ENCODE measurements at regions not wholly inside any gene's neighbourhood (a gene's known extent, or its start where the extent isn't known, plus 50 kb on each side); places are given as distances from the start of the nearest gene placed in this dataset.

DNA sequence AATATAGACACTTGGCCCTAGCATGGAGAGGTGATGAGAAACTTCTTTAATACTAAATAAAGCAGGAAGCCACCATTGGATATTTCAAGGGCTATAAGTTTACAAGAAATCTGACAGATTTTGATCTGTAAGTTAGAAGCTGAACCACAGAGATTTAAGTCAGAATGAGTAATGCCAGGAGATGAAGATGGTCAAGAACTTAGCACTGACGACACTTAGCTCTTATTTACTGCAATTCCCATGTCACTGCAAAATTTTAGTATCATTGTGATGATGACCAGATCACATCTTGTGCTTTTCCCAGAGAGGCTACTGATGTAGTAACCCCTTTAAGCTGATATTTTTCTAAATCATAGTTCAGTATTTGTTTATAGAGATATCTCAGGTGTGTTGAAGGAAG, 59.4 kb upstream of the CD96 start:
- TF ChIP-seq ARNTL (CRISPR knock-in tag; IDR thresholded peaks at IDR 0.05; ENCODE audit: borderline replicate concordance, low read depth) (no peak), RARB (CRISPR knock-in tag; IDR thresholded peaks at IDR 0.05) (no peak), PATZ1 (CRISPR knock-in tag; IDR thresholded peaks at IDR 0.05; ENCODE audit: borderline replicate concordance) (no peak), SNAI2 (CRISPR knock-in tag; IDR thresholded peaks at IDR 0.05) (no peak), GLIS3 (CRISPR knock-in tag; IDR thresholded peaks at IDR 0.05) (no peak), ZFP30 (CRISPR knock-in tag; IDR thresholded peaks at IDR 0.05) (no peak)
- TF ChIP-seq, protein P1, sequence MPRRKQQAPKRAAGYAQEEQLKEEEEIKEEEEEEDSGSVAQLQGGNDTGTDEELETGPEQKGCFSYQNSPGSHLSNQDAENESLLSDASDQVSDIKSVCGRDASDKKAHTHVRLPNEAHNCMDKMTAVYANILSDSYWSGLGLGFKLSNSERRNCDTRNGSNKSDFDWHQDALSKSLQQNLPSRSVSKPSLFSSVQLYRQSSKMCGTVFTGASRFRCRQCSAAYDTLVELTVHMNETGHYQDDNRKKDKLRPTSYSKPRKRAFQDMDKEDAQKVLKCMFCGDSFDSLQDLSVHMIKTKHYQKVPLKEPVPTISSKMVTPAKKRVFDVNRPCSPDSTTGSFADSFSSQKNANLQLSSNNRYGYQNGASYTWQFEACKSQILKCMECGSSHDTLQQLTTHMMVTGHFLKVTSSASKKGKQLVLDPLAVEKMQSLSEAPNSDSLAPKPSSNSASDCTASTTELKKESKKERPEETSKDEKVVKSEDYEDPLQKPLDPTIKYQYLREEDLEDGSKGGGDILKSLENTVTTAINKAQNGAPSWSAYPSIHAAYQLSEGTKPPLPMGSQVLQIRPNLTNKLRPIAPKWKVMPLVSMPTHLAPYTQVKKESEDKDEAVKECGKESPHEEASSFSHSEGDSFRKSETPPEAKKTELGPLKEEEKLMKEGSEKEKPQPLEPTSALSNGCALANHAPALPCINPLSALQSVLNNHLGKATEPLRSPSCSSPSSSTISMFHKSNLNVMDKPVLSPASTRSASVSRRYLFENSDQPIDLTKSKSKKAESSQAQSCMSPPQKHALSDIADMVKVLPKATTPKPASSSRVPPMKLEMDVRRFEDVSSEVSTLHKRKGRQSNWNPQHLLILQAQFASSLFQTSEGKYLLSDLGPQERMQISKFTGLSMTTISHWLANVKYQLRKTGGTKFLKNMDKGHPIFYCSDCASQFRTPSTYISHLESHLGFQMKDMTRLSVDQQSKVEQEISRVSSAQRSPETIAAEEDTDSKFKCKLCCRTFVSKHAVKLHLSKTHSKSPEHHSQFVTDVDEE (CRISPR knock-in tag; IDR thresholded peaks at IDR 0.05): no peak
